Right cardiac atrium (tissue), 5 donors: ENCODE measurements at regions not wholly inside any gene's neighbourhood (a gene's known extent, or its start where the extent isn't known, plus 50 kb on each side); places are given as distances from the start of the nearest gene placed in this dataset.

ENCODE experiments used
- ATAC-seq, 2 donors: fragments of 200-7000 bp; cut with Tn5 transposase; one replicate each; pipeline versions ENCODE4 v1.8.0 to v1.9.1; 2020; ENCODE audit warnings: moderate library complexity in 2 of 2, mild to moderate bottlenecking in 1 of 2
- DNase-seq, 3 donors: peaks; one replicate each; pipeline ENCODE4 v3.0.0-alpha.2; 2020
- H3K27ac ChIP-seq: one replicate; pipeline ENCODE4 v1.5.1; 2013; ENCODE audit warnings: mild to moderate bottlenecking, low read length, control low read depth, moderate library complexity
- H3K27me3 ChIP-seq: one replicate; pipeline ENCODE4 v1.6.1; 2013; ENCODE audit not compliant: control insufficient read depth, insufficient read depth
- H3K4me1 ChIP-seq: one replicate; pipeline ENCODE4 v1.6.1; 2013; ENCODE audit warnings: low read length; ENCODE audit not compliant: control insufficient read depth, insufficient read depth
- H3K4me3 ChIP-seq: one replicate; pipeline ENCODE4 v1.5.1; 2013; ENCODE audit warnings: low read length, control low read depth
- H3K9me3 ChIP-seq: one replicate; pipeline ENCODE4 v1.6.1; 2013; ENCODE audit warnings: low read length; ENCODE audit not compliant: control insufficient read depth
- whole genome bisulfite sequencing: extraction: QIAGEN DNeasy Blood & Tissue Kit; methylation state at CpG from one replicate; pipeline ENCODE4 v1.1.7; 2013; 5-methylcytosine and 5-hydroxymethylcytosine counted together
- intact Hi-C, 4 donors: fragments of 100-400 bp; cut with DNase I; formaldehyde crosslinking; loops; one replicate each; pipeline versions ENCODE4 v1.11.0 to v1.14.0; 2022 to 2023
- donor health status: healthy with polysubstance abuse.
- donor health status: DM: no; HTN: yes; CAD: no.
- donor health status: DM: no; HTN: no; CAD: no.
- donor health status: DM: no; HTN: yes; CAD: no; lungs with severe emphysema.
- donor health status: DM: yes; HTN: yes; CAD: no.

- intact Hi-C loops = no loop called here
Measured at GRCh38 chr14:95455246-95455645, 61.2 kb downstream of the SYNE3 start.

GRCh38 chr14:95453713-95453980 lies 62.8 kb downstream of the SYNE3 start:
- ATAC-seq (no peak), DNase-seq (no peak)
- Histone ChIP-seq H3K27ac (no peak overlapping the region), H3K4me1 (no peaks in the 10 kb centered on the region), H3K27me3 (no peaks in the 10 kb centered on the region), H3K4me3 (no peak overlapping the region), H3K9me3 (no peaks in the 10 kb centered on the region)
- 94% methylated on average over 1 of the region's 1 CpG for WGBS
- intact Hi-C loops = no loop called here

More at GRCh38 chr14:95455246-95455645, 61.2 kb downstream of the SYNE3 start:
- 95% methylated on average over 17 of the region's 17 CpGs for WGBS
- peak in 1 of 3 donors; percentile 37 for DNase-seq
- Histone ChIP-seq H3K4me3 (no peak overlapping the region), H3K4me1 (no peaks in the 10 kb centered on the region), H3K27me3 (no peaks in the 10 kb centered on the region), H3K27ac (no peak overlapping the region), H3K9me3 (no peaks in the 10 kb centered on the region)
- ATAC-seq = no peak

GRCh38 chr14:95452893-95453712 lies 63.3 kb downstream of the SYNE3 start:
- ATAC-seq = no peak
- Histone ChIP-seq H3K27me3 (no peaks in the 10 kb centered on the region), H3K27ac (no peak overlapping the region), H3K4me3 (no peak overlapping the region), H3K9me3 (no peaks in the 10 kb centered on the region), H3K4me1 (no peaks in the 10 kb centered on the region)
- peak in 1 of 3 donors; percentile 7 for DNase-seq
- 78% methylated on average over 10 of the region's 10 CpGs for WGBS
- intact Hi-C loops = no loop called here

GRCh38 chr14:95452176-95452892 lies 64.1 kb downstream of the SYNE3 start:
- Histone ChIP-seq H3K27ac (no peak overlapping the region), H3K9me3 (no peaks in the 10 kb centered on the region), H3K4me3 (no peak overlapping the region), H3K4me1 (no peaks in the 10 kb centered on the region), H3K27me3 (no peaks in the 10 kb centered on the region)
- no peak for ATAC-seq
- peak in 1 of 3 donors; percentile 35 for DNase-seq
- intact Hi-C loops = no loop called here
- WGBS = 88% methylated on average over 18 of the region's 18 CpGs

- 96% methylated on average over 11 of the region's 11 CpGs for WGBS
- intact Hi-C loops = loop anchor here in 1 of 4 donors (10.0 kb wide), 1 partner anchor 546 kb away; no protein-coding TSS in a partner anchor
- Histone ChIP-seq H3K4me1 (no peaks in the 10 kb centered on the region), H3K27ac (no peak overlapping the region), H3K9me3 (no peaks in the 10 kb centered on the region), H3K27me3 (no peaks in the 10 kb centered on the region), H3K4me3 (no peak overlapping the region)
- DNase-seq = no peak
- ATAC-seq = no peak
Measured at GRCh38 chr14:95449131-95449530, 67.3 kb downstream of the SYNE3 start.

- no peak for DNase-seq
- no peak overlapping the region for H3K27ac ChIP-seq
- intact Hi-C loops = loop anchor here in 1 of 4 donors (10.0 kb wide), 1 partner anchor 548 kb away; no protein-coding TSS in a partner anchor
- WGBS = 96% methylated on average over 4 of the region's 4 CpGs
- H3K27me3 ChIP-seq = no peaks in the 10 kb centered on the region
- H3K4me1 ChIP-seq = no peaks in the 10 kb centered on the region
- H3K9me3 ChIP-seq = no peaks in the 10 kb centered on the region
- no peak overlapping the region for H3K4me3 ChIP-seq
- ATAC-seq = no peak
Measured at GRCh38 chr14:95446470-95446869, 70.0 kb downstream of the SYNE3 start.

GRCh38 chr14:95445676-95446075 lies 70.8 kb downstream of the SYNE3 start:
- H3K27ac ChIP-seq = no peak overlapping the region
- H3K9me3 ChIP-seq = no peaks in the 10 kb centered on the region
- no peak overlapping the region for H3K4me3 ChIP-seq
- ATAC-seq = no peak
- intact Hi-C loops = loop anchor here in 1 of 4 donors (10.0 kb wide), 1 partner anchor 549 kb away; no protein-coding TSS in a partner anchor
- no peaks in the 10 kb centered on the region for H3K27me3 ChIP-seq
- DNase-seq = no peak
- WGBS = 93% methylated on average over 6 of the region's 6 CpGs
- H3K4me1 ChIP-seq = no peaks in the 10 kb centered on the region

GRCh38 chr14:95445161-95445560 lies 71.3 kb downstream of the SYNE3 start:
- Histone ChIP-seq H3K27me3 (no peaks in the 10 kb centered on the region), H3K27ac (no peak overlapping the region), H3K9me3 (no peaks in the 10 kb centered on the region), H3K4me3 (no peak overlapping the region), H3K4me1 (no peaks in the 10 kb centered on the region)
- DNase-seq (no peak), ATAC-seq (no peak)
- intact Hi-C loops = loop anchor here in 1 of 4 donors (10.0 kb wide), 1 partner anchor 550 kb away; no protein-coding TSS in a partner anchor
- WGBS = 54% methylated on average over 3 of the region's 3 CpGs

- no peaks in the 10 kb centered on the region for H3K9me3 ChIP-seq
- no peaks in the 10 kb centered on the region for H3K27me3 ChIP-seq
- 90% methylated on average over 16 of the region's 16 CpGs for WGBS
- H3K27ac ChIP-seq = no peak overlapping the region
- DNase-seq (no peak), ATAC-seq (no peak)
- intact Hi-C loops = loop anchor here in 3 of 4 donors (5.0 to 10.0 kb wide), 2 partner anchors 83 to 550 kb away; no protein-coding TSS in a partner anchor
- H3K4me1 ChIP-seq = no peaks in the 10 kb centered on the region
- no peak overlapping the region for H3K4me3 ChIP-seq
Measured at GRCh38 chr14:95444132-95445129, 72.0 kb downstream of the SYNE3 start.

- Histone ChIP-seq H3K4me3 (no peak overlapping the region), H3K27ac (no peak overlapping the region), H3K9me3 (no peaks in the 10 kb centered on the region), H3K27me3 (no peaks in the 10 kb centered on the region), H3K4me1 (no peaks in the 10 kb centered on the region)
- intact Hi-C loops = loop anchor here (2.0 to 10.0 kb wide), 3 partner anchors 84 to 552 kb away; no protein-coding TSS in a partner anchor
- peak; percentile 95 for ATAC-seq
- peak; percentile 87 to 95 (median 89) for DNase-seq
- WGBS = 27% methylated on average over 5 of the region's 5 CpGs
Measured at GRCh38 chr14:95442633-95443021, 73.8 kb downstream of the SYNE3 start.
